ENCODE measurements at regions not wholly inside any gene's neighbourhood (a gene's known extent, or its start where the extent isn't known, plus 50 kb on each side); places are given as distances from the start of the nearest gene placed in this dataset.
"Not testable (repeated sequence)": the region's sequence is repeated elsewhere in the genome, so short reads cannot be mapped to it uniquely, and the experiment has no call there.

- not testable (repeated sequence) for DNase-seq (ENCODE audit: low read depth in 2 of 2)
Observed at GRCh38 chr13:62711948-62712347, 1296.3 kb upstream of the PCDH20 start.

GRCh38 chr13:62710787-62711186 is 1295.1 kb upstream of the PCDH20 start:
- DNase-seq (ENCODE audit: low read depth in 2 of 2) = no peak

DNA sequence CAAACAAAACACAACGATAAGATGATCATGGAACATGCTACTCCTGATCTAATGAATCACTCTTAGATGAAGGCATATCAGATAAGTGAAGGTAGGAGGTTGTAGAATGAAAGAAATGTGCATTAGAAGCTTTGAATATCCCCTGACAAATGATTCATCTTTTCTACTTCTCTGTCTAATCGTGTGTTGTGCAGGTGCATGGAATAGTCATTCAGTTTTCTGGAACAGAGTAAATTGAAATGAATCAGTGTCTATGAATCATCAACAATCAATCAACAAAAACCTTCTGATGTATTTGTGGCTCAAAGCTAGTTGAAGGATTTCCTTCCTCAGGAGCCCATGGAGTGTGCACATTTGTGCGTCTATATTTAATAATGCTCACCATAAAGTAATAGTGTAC is 1290.4 kb upstream of the PCDH20 start:
- DNase-seq (ENCODE audit: low read depth in 2 of 2) = no peak

- DNase-seq (ENCODE audit: low read depth in 2 of 2) = no peak
Observed at GRCh38 chr13:62704875-62705274, 1289.2 kb upstream of the PCDH20 start.

DNA sequence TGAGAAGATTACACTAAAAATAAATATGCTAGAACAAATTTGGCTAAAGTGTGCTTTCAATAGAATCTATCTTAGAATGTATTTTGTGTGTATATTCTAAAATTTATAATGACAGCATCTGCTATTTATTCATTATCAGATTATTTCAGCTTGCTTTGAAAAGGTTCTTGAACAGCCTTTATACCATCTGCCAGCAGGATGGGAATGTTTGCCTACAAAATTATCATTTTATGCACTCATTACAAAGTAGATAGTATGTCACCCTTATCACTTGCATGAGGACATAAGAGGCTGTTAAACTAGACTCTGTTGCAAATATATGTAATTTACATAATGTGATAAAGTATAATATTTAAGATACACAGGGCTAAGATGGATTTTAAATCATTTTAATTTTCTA is 1286.9 kb upstream of the PCDH20 start:
- DNase-seq (ENCODE audit: low read depth in 2 of 2) = no peak

DNA sequence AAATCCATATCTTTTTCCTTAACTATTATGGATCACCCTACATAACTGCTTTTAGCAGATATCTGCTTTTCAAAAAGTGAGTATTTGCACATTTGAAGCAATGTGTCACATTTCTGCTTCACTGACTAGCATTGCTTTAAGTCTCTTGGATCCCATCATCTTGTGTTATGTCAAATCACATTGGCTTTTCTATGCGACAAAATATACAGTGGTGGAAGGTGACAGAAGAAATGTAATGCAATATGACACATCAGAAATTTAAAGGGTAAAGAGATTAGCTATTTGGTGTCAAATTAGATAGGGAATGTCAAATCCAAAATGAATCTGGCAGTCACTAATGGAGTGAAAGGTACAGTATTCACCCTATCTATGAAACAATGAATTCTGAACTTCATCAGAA is 1282.1 kb upstream of the PCDH20 start:
- DNase-seq (ENCODE audit: low read depth in 2 of 2) = no peak

DNA sequence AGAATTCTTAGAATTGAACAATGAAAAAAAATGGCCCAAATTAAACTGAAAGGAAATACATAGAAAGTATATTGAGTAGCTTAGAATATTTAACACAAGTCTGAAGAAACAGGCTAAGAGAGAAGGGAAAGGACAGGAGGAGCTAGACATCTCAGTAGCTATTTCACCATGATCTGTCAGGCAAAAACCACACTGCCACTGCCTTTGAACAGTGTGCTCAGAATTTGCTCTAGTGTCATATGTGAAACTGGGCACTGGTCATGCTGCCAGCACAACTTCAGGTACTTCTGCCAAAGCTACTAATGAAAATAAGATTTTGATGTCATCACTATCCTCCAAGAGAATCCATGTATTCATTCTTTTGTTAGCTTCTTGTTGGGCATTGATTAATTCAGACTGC is 1280.8 kb upstream of the PCDH20 start:
- no peak for DNase-seq (ENCODE audit: low read depth in 2 of 2)

- DNase-seq (ENCODE audit: low read depth in 2 of 2) = no peak
Observed at GRCh38 chr13:62687732-62688131, 1272.1 kb upstream of the PCDH20 start.

DNA sequence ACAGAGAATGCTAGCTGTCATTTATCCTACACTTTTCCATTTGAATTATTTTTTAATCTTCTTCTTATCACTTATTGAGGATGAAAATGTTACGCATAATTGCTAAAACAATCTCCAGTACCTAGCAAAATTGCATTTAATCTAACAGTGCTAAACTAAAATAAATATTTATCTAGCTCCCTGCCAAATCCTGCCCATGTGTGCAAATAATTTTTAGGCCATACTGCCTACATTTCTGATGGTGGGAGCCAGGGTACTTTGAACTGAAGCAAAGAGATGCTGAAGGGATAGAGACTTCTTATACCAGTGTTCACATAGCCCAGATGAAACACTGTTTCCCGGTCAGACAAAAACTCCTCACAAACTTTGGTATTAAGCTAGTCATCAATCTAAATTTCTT is 1268.7 kb upstream of the PCDH20 start:
- DNase-seq (ENCODE audit: low read depth in 2 of 2) = no peak

GRCh38 chr13:62682788-62683187 is 1267.1 kb upstream of the PCDH20 start:
- DNase-seq (ENCODE audit: low read depth in 2 of 2) = no peak

DNA sequence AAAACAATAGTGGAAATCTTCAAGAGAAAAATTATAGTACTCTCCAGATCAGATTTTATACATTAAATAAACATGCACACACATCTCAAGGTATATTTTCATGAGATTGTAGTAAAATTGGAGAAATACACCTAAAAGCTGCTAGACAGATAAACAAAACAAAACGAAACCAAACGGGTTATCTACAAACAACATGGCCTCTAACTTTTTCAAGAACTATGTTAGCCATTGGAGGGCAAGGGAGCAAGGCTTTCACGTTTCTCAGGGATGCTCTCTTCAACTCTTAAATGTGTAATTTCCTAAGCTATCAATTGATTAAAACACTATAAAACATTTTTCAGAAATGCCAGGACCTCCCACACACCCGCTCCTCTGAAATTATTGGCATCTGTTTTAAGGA is 1262.4 kb upstream of the PCDH20 start:
- DNase-seq (ENCODE audit: low read depth in 2 of 2) = no peak

DNA sequence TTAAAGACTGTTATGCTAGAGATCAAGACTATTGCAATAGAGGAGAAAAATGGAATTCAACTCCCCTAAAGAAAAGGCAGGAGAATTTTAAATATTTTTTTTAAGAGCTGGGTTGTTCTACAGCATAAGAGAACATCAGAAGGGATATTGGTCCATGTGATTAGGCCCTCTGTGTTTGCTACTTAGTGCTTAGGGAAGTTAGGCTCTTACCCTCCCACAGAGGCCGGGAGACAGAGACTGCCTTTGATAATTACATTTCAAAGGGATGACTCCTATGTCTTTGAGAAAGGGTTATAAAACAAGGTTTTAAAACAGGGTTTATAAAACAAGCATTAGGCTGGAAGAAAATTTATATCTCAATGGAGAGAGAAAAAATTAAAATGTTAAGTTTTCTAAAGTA is 1248.1 kb upstream of the PCDH20 start:
- no peak for DNase-seq (ENCODE audit: low read depth in 2 of 2)

DNA sequence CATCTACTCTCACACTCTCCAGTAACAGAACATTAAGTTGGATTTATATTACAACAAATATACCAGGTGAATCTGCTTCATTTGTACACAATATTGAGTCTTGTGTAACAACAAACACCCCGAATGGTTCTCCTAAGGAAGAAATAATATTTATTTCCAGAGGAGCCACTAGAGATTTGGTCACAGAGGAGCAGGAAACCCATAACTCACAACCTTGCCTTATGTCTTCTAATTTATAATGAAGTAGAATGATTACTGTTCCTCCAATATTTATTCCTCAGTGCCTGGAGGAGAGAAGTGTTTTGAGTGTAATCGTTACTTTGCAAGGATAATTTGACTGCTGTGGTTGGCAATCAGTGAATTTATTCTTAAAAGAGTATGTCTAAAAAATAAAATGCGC is 1243.7 kb upstream of the PCDH20 start:
- DNase-seq (ENCODE audit: low read depth in 2 of 2) = no peak

DNA sequence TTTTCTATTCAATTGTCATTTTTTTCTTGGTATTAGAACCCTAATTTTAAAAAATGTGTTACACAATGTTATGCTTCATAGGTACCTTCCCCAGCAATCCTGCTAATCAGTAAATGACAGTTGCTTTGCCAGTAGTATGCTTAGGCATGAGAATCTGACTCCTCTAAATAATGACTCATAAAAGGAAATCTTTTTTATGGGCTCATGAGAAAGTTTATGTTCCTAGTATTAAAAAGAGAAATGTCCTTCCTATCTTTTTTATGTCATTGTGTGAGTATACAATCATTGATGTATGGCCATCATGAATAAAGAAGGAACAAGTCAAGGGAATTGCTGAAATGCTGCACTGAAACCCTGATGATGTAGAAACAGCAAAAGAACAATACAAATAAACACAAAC is 1237.7 kb upstream of the PCDH20 start:
- DNase-seq (ENCODE audit: low read depth in 2 of 2) = no peak

- DNase-seq (ENCODE audit: low read depth in 2 of 2) = no peak
Observed at GRCh38 chr13:62643799-62644524, 1228.3 kb upstream of the PCDH20 start.

GRCh38 chr13:62643007-62643483 is 1227.4 kb upstream of the PCDH20 start:
- DNase-seq (ENCODE audit: low read depth in 2 of 2) = no peak

GRCh38 chr13:62635161-62635560 is 1219.5 kb upstream of the PCDH20 start:
- no peak for DNase-seq (ENCODE audit: low read depth in 2 of 2)

GRCh38 chr13:62633448-62633847 is 1217.8 kb upstream of the PCDH20 start:
- no peak for DNase-seq (ENCODE audit: low read depth in 2 of 2)

GRCh38 chr13:62631619-62632018 is 1216.0 kb upstream of the PCDH20 start:
- DNase-seq (ENCODE audit: low read depth in 2 of 2) = no peak

DNA sequence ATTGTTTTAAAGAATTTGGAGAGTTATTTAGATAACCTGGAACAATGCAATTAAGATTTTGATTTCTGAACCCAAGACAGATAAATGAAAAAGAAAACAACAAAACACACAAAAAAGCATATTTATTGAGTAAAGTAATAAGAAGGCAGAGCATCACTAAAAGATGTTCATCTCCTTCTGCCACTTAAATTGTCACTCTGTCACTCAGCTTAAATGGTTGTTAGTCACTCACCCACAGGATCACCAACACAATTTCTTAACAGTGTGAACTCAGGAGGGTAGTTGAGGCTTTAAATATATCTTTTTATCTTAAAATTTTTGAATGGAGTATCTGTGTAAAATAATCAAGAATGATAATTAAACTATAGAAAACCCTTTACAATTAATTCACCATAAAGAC is 1215.5 kb upstream of the PCDH20 start:
- DNase-seq (ENCODE audit: low read depth in 2 of 2) = no peak

- DNase-seq (ENCODE audit: low read depth in 2 of 2) = no peak
Observed at GRCh38 chr13:62629618-62630017, 1214.0 kb upstream of the PCDH20 start.

DNA sequence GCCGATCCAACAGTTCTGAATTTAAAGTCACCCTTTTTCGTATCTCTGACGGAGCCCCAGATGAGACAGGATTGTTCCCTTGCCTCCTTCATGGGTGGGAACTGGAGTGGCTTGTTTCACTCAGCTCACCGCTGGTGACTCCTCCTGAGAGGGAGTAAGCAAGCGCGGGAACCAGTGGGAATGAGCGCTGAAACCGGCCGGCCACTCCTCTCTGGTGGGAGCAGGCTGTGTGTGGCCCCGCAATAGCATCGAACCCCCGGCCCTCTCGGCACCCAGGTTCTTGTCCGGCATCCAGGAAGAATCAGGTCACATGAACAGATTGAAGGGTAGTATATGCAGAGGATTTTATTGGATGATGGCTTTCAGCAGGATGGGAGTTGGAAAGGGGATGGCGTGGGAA is 1211.6 kb upstream of the PCDH20 start:
- DNase-seq (ENCODE audit: low read depth in 2 of 2) = no peak

- DNase-seq (ENCODE audit: low read depth in 2 of 2) = no peak
Observed at GRCh38 chr13:62626771-62627170, 1211.1 kb upstream of the PCDH20 start.
